ENCODE measurements at regions not wholly inside any gene's neighbourhood (a gene's known extent, or its start where the extent isn't known, plus 50 kb on each side); places are given as distances from the start of the nearest gene placed in this dataset.

GRCh38 chr15:35674873-35675781 lies 129.2 kb upstream of the DPH6 start:
- Mint-ChIP-seq H3K27me3 (ENCODE audit: low read depth) (no peaks in the 10 kb centered on the region), H3K36me3 (ENCODE audit: insufficient read depth in 1 of 3, low read depth in 3 of 3) (no peaks in the 10 kb centered on the region), H3K4me1 (peaks cover 2 to 6% of the 10 kb centered on the region in 2 experiments; a peak in 2 of 4 replicates), H3K9me3 (no peaks in the 10 kb centered on the region), H3K4me3 (no peak overlapping the region), H3K27ac (peak overlapping the region in 2 of 3 experiments; percentile 32 to 81; a peak in 4 of 7 replicates)
- H4K20me1 ChIP-seq (ENCODE audit: control insufficient read depth, insufficient read depth, insufficient read length): no peaks in the 10 kb centered on the region
- no peak overlapping the region for H2BK12ac ChIP-seq (ENCODE audit: insufficient read length, low read depth, low read length)
- no peak overlapping the region for H3K56ac ChIP-seq (ENCODE audit: insufficient read length, low read depth, low read length)
- H3K9ac ChIP-seq (ENCODE audit: extremely low read depth, insufficient read length, low read length): no peak overlapping the region
- H4K8ac ChIP-seq (replicated peaks; ENCODE audit: insufficient read length, low read depth, low read length): no peak overlapping the region
- no peak overlapping the region for H2BK120ac ChIP-seq (ENCODE audit: low read depth, low read length, poor library complexity, severe bottlenecking)
- H3K18ac ChIP-seq (ENCODE audit: insufficient read length, low read depth, low read length): no peak overlapping the region
- WGBS (ENCODE audit: extremely low coverage, insufficient read length, low lambda C conversion rate): no CpG with 5 or more reads among the region's 8 CpGs
- no peaks in the 10 kb centered on the region for H3K79me1 ChIP-seq (ENCODE audit: insufficient read depth, low read depth, low read length, poor library complexity, severe bottlenecking)
- no peaks in the 10 kb centered on the region; the same call in 1 of the 2 replicates for H3K4me1 ChIP-seq (ENCODE audit: insufficient read depth, low read length)
- no peak overlapping the region for H3K14ac ChIP-seq (ENCODE audit: insufficient read depth, low read length)
- no peak overlapping the region for H3T11ph ChIP-seq (ENCODE audit: low read length)
- TF ChIP-seq, protein P1, sequence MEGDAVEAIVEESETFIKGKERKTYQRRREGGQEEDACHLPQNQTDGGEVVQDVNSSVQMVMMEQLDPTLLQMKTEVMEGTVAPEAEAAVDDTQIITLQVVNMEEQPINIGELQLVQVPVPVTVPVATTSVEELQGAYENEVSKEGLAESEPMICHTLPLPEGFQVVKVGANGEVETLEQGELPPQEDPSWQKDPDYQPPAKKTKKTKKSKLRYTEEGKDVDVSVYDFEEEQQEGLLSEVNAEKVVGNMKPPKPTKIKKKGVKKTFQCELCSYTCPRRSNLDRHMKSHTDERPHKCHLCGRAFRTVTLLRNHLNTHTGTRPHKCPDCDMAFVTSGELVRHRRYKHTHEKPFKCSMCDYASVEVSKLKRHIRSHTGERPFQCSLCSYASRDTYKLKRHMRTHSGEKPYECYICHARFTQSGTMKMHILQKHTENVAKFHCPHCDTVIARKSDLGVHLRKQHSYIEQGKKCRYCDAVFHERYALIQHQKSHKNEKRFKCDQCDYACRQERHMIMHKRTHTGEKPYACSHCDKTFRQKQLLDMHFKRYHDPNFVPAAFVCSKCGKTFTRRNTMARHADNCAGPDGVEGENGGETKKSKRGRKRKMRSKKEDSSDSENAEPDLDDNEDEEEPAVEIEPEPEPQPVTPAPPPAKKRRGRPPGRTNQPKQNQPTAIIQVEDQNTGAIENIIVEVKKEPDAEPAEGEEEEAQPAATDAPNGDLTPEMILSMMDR (conservative IDR thresholded peaks at IDR 0.05): no peak
- H3K4me2 ChIP-seq (ENCODE audit: insufficient read depth, insufficient read length, low read length): no peak overlapping the region
- H3K79me2 ChIP-seq (ENCODE audit: insufficient read depth, low read length): no peaks in the 10 kb centered on the region
- H4K5ac ChIP-seq (ENCODE audit: insufficient read length, low read depth, low read length): no peak overlapping the region
- no peak overlapping the region for H2BK20ac ChIP-seq (ENCODE audit: low read depth, low read length, poor library complexity, severe bottlenecking)
- no peaks in the 10 kb centered on the region for H3K27me3 ChIP-seq (ENCODE audit: insufficient read depth, low read length)
- DNase-seq: no peak
- no peak overlapping the region for H2AK5ac ChIP-seq (ENCODE audit: insufficient read length, low read length)
- H3K23me2 ChIP-seq (ENCODE audit: insufficient read length, low read depth, low read length, poor library complexity, severe bottlenecking): no peaks in the 10 kb centered on the region
- H3K27ac ChIP-seq (ENCODE audit: insufficient read length, low read depth, low read length): no peak overlapping the region
- no peak overlapping the region for H4K91ac ChIP-seq (ENCODE audit: insufficient read length, low read depth, low read length)
- H3K23ac ChIP-seq (ENCODE audit: insufficient read length, low read depth, low read length): no peak overlapping the region
- H2AFZ ChIP-seq (ENCODE audit: low read length): peak overlapping the region; percentile 95
- no peak overlapping the region for H3K4ac ChIP-seq (ENCODE audit: low read depth, low read length)
- no peak overlapping the region for H2BK5ac ChIP-seq (ENCODE audit: insufficient read length, low read length)
- no peak overlapping the region for H2BK15ac ChIP-seq (ENCODE audit: low read depth, low read length)
- no peaks in the 10 kb centered on the region for H3K9me3 ChIP-seq (ENCODE audit: control insufficient read depth, low read depth, low read length)

Measured in H9 (cell line).